ENCODE measurements at regions not wholly inside any gene's neighbourhood (a gene's known extent, or its start where the extent isn't known, plus 50 kb on each side); places are given as distances from the start of the nearest gene placed in this dataset.

GRCh38 chr12:97800561-97800960 is 338.0 kb downstream of the RMST start:
- TF ChIP-seq CTCF (IDR thresholded peaks at IDR 0.05 in 2 of 3, conservative IDR thresholded peaks at IDR 0.05 in 1 of 3; ENCODE audit: insufficient read depth in 2 of 3, low read depth in 1 of 3, low read length in 3 of 3) (no peak), ZBED1 (IDR thresholded peaks at IDR 0.05) (no peak), POLR2AphosphoS5 (IDR thresholded peaks at IDR 0.05; ENCODE audit: control insufficient read depth, insufficient read depth, low read depth, low read length) (no peak), ZNF512 (tag; IDR thresholded peaks at IDR 0.05) (no peak), HINFP (tag; conservative IDR thresholded peaks at IDR 0.05; ENCODE audit: low read depth) (no peak), NR2C1 (IDR thresholded peaks at IDR 0.05) (no peak), NR2C1 (tag; IDR thresholded peaks at IDR 0.05) (no peak), PHF8 (IDR thresholded peaks at IDR 0.05; ENCODE audit: borderline replicate concordance, low read length) (no peak), ZNF146 (CRISPR knock-in tag; IDR thresholded peaks at IDR 0.05; ENCODE audit: unreplicated experiment) (no peak), KDM1A (IDR thresholded peaks at IDR 0.05) (no peak), ZSCAN29 (IDR thresholded peaks at IDR 0.05) (no peak), ZNF217 (CRISPR knock-in tag; IDR thresholded peaks at IDR 0.05) (no peak), ZFP1 (CRISPR knock-in tag; IDR thresholded peaks at IDR 0.05) (no peak)

Measured in K562 (cell line).